ENCODE measurements at regions not wholly inside any gene's neighbourhood (a gene's known extent, or its start where the extent isn't known, plus 50 kb on each side); places are given as distances from the start of the nearest gene placed in this dataset.

- TF ChIP-seq, protein P1, sequence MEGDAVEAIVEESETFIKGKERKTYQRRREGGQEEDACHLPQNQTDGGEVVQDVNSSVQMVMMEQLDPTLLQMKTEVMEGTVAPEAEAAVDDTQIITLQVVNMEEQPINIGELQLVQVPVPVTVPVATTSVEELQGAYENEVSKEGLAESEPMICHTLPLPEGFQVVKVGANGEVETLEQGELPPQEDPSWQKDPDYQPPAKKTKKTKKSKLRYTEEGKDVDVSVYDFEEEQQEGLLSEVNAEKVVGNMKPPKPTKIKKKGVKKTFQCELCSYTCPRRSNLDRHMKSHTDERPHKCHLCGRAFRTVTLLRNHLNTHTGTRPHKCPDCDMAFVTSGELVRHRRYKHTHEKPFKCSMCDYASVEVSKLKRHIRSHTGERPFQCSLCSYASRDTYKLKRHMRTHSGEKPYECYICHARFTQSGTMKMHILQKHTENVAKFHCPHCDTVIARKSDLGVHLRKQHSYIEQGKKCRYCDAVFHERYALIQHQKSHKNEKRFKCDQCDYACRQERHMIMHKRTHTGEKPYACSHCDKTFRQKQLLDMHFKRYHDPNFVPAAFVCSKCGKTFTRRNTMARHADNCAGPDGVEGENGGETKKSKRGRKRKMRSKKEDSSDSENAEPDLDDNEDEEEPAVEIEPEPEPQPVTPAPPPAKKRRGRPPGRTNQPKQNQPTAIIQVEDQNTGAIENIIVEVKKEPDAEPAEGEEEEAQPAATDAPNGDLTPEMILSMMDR (conservative IDR thresholded peaks at IDR 0.05; ENCODE audit: low read depth, low read length): no peak
- TF ChIP-seq EZH2 (IDR thresholded peaks at IDR 0.05; ENCODE audit: low read length, unreplicated experiment) (no peak), EZH2phosphoT487 (IDR thresholded peaks at IDR 0.05; ENCODE audit: borderline replicate concordance, low read length) (no peak)
Measured at GRCh38 chr11:95487938-95488337, 256.9 kb upstream of the SESN3 start.
